ENCODE measurements at regions not wholly inside any gene's neighbourhood (a gene's known extent, or its start where the extent isn't known, plus 50 kb on each side); places are given as distances from the start of the nearest gene placed in this dataset.

- Mint-ChIP-seq H3K27me3 (ENCODE audit: low read depth) (peaks cover 2% of the 10 kb centered on the region), H3K36me3 (ENCODE audit: low read depth) (no peaks in the 10 kb centered on the region), H3K27ac (ENCODE audit: unreplicated experiment) (no peak overlapping the region), H3K4me1 (ENCODE audit: low read depth) (no peaks in the 10 kb centered on the region), H3K9me3 (ENCODE audit: low read depth) (peaks cover 18% of the 10 kb centered on the region), H3K4me3 (ENCODE audit: unreplicated experiment) (no peak overlapping the region)
- no peak for DNase-seq (ENCODE audit: low spot score)
- no peak for TF ChIP-seq CTCF (IDR thresholded peaks at IDR 0.05)
Measured at GRCh38 chr11:36985562-36985961, 387.5 kb upstream of the RAG2 start.

- no peak for DNase-seq (ENCODE audit: low spot score)
- no peak for TF ChIP-seq CTCF (IDR thresholded peaks at IDR 0.05)
- Mint-ChIP-seq H3K27me3 (ENCODE audit: low read depth) (no peaks in the 10 kb centered on the region), H3K4me1 (ENCODE audit: low read depth) (no peaks in the 10 kb centered on the region), H3K27ac (ENCODE audit: unreplicated experiment) (no peak overlapping the region), H3K9me3 (ENCODE audit: low read depth) (peaks cover 14% of the 10 kb centered on the region), H3K4me3 (ENCODE audit: unreplicated experiment) (no peak overlapping the region), H3K36me3 (ENCODE audit: low read depth) (no peaks in the 10 kb centered on the region)
Measured at GRCh38 chr11:36976741-36977140, 378.7 kb upstream of the RAG2 start.

GRCh38 chr11:36974771-36975170, 376.7 kb upstream of the RAG2 start:
- H3K27me3 Mint-ChIP-seq (ENCODE audit: low read depth): peaks cover 2% of the 10 kb centered on the region
- no peak for TF ChIP-seq CTCF (IDR thresholded peaks at IDR 0.05)

GRCh38 chr11:36953976-36954375, 355.9 kb upstream of the RAG2 start:
- no peak for DNase-seq (ENCODE audit: low spot score)
- H3K27me3 Mint-ChIP-seq (ENCODE audit: low read depth): peaks cover 8% of the 10 kb centered on the region
- TF ChIP-seq CTCF (IDR thresholded peaks at IDR 0.05): no peak
- no peaks in the 10 kb centered on the region for H3K36me3 Mint-ChIP-seq (ENCODE audit: low read depth)
- peaks cover under 1% of the 10 kb centered on the region for H3K9me3 Mint-ChIP-seq (ENCODE audit: low read depth)
- no peak overlapping the region for H3K4me3 Mint-ChIP-seq (ENCODE audit: unreplicated experiment)
- no peaks in the 10 kb centered on the region for H3K4me1 Mint-ChIP-seq (ENCODE audit: low read depth)
- H3K27ac Mint-ChIP-seq (ENCODE audit: unreplicated experiment): no peak overlapping the region

More at GRCh38 chr11:36974771-36975170, 376.7 kb upstream of the RAG2 start:
- no peaks in the 10 kb centered on the region for H3K36me3 Mint-ChIP-seq (ENCODE audit: low read depth)
- no peak overlapping the region for H3K4me3 Mint-ChIP-seq (ENCODE audit: unreplicated experiment)
- H3K27ac Mint-ChIP-seq (ENCODE audit: unreplicated experiment): no peak overlapping the region
- peaks cover 8% of the 10 kb centered on the region for H3K9me3 Mint-ChIP-seq (ENCODE audit: low read depth)
- H3K4me1 Mint-ChIP-seq (ENCODE audit: low read depth): no peaks in the 10 kb centered on the region
- no peak for DNase-seq (ENCODE audit: low spot score)

GRCh38 chr11:36948460-36949127, 350.6 kb upstream of the RAG2 start:
- H3K4me1 Mint-ChIP-seq (ENCODE audit: low read depth): no peaks in the 10 kb centered on the region
- H3K27ac Mint-ChIP-seq (ENCODE audit: unreplicated experiment): no peak overlapping the region
- no peak for TF ChIP-seq CTCF (IDR thresholded peaks at IDR 0.05)
- DNase-seq (ENCODE audit: low spot score): no peak
- H3K36me3 Mint-ChIP-seq (ENCODE audit: low read depth): no peaks in the 10 kb centered on the region
- H3K4me3 Mint-ChIP-seq (ENCODE audit: unreplicated experiment): no peak overlapping the region
- H3K9me3 Mint-ChIP-seq (ENCODE audit: low read depth): no peaks in the 10 kb centered on the region
- peaks cover 13% of the 10 kb centered on the region for H3K27me3 Mint-ChIP-seq (ENCODE audit: low read depth)

All from chondrocyte (in vitro differentiated cells).